ENCODE measurements at regions not wholly inside any gene's neighbourhood (a gene's known extent, or its start where the extent isn't known, plus 50 kb on each side); places are given as distances from the start of the nearest gene placed in this dataset.
A peak's percentile ranks its signal among the peaks of the same experiment; 100 is the strongest.

DNA sequence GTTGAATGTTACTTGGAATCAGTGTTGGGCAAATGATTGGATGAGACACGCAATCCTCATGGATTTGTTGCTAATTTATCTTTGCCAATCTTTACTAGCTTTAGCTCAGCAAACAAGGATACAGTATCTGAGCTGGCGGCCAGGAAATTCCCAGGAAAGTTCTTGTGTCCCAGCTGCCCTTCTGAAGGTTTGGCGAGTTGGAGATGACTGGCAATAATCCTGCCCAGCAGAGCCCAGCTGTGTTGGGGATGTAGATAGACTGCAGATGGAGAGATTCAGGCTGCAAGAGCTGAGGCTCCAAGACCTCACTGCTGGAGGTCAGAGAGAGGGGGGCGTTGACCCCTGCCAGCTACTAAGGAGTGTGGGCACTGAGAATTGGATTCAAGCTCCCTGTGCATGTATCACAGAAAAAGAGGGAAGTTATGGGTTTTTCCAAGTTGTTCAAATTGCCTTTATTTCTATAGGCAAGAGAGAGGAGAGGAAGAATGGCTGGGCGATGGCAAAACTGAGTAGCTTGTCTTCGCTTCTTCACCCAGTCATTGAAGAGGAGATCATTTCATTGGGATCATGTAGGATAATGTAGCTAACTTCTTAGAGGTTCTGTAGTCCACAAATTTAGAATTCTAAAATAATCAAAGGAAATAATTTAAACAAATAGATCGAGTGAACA, 506.8 kb upstream of the LRATD1 start:
- DNase-seq (ENCODE audit: low spot score) (no peak), FAIRE-seq (no peak)

DNA sequence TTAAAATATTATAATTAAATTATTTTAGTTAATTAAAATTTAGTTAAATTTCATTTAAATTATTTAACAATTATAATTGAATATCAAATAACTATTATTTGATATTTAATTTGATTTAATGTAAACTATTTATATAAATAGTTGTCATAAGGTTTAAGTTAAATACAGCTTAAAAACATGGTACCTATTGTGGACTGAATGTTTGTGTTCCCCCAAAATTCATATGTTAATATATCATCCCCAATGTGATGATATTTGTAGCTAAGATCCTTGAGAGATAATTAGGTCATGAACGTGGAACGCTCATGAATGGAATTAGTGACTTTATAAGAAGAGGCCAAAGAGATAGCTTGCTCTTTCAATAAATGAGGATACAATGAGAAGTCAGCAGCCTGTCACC, 505.7 kb upstream of the LRATD1 start:
- FAIRE-seq: no peak
- no peak for DNase-seq (ENCODE audit: low spot score)

DNA sequence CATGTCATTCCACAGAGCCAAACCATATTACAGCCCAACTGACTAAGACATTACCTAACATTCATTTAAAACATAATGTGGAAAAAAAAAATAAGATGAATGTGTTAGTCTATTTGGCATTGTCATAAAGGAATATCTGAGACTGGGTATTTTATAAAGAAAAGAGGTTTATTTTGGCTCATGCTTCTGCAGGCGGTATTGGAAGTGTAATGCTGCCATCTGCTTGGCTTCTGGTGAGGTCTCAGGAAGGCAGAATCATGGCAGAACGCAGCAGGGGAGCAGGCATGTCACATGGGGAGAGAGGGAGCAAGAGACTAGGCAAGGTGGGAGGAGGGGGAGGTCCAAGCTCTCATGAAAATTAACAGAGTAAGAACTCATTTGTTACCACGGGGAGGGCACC, 504.8 kb upstream of the LRATD1 start:
- FAIRE-seq: no peak
- no peak for DNase-seq (ENCODE audit: low spot score)

DNA sequence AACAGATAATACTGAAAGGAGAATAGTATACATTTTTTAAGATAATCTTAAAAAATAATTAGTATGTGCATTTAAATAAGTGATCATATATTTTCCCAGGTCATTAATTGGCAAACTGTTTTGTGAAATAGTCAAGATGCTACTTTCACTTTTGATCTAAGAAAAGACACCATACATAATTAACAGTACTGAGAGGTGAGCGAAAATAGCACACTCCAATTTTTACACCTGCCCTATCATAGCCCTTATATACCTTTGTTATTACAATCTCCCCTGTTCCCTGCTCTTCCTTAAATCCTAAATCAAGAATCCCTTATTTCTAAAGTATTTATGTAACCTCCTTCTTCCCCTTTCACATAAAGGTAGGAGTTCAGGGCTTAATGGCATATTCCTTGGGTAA, 500.1 kb upstream of the LRATD1 start:
- no peak for FAIRE-seq
- no peak for DNase-seq (ENCODE audit: low spot score)

DNA sequence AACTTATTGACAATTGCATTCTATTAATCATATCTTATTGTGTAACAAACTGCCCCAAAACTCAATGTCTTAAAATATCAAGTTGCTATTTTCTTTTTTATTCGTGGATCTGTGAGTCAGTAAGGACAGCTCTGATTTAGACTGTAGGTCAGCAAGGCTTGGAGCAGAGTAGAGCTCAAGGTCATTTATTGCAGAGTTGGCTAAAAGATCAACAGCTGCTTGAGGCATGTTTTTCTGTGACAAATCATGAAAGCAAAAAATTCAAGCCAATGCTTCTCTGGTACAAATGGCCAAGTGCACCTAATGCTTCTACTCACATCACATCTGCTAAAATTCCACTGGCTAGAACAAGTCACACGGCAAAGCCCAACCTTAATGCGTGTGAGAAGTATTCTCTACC, 497.7 kb upstream of the LRATD1 start:
- DNase-seq (ENCODE audit: low spot score) (no peak), FAIRE-seq (no peak)

DNA sequence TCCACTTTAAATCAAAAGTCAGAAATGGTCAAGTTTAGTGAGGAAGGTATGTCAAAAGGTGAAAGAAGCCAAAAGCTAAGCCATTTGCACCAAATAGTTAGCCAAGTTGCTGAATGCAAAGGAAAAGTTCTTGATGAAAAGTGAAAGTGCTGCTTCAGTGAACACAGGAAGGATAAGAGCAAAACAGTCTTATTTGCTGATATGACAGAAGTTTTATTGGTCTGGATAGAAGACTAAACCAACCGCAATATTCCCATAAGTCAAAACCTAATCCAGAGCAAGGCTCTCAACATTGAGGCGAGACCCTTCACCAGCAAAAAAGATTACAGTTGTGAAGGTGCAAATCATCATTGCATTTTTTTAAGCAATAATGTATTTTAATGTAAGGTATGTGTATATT, 496.5 kb upstream of the LRATD1 start:
- FAIRE-seq (no peak), DNase-seq (ENCODE audit: low spot score) (no peak)

DNA sequence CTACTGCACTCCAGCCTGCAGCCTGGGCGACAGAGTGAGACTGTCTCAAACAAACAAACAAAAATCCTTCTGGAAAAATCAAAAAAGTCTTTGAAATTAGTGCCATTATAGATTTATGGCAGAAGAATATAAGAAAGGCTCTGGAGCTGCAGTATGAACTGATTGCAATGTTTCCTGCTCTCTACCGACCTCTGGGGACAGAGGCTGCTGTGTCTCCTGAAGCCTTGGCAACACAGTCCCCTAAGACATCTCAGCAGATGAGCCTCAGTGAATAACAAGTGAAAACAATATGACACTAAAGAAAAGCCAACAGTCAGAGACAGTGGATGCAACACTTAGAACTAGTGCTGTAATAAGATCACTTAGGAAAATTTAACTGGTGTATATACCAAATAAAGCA, 494.9 kb upstream of the LRATD1 start:
- DNase-seq (ENCODE audit: low spot score) (no peak), FAIRE-seq (no peak)

DNA sequence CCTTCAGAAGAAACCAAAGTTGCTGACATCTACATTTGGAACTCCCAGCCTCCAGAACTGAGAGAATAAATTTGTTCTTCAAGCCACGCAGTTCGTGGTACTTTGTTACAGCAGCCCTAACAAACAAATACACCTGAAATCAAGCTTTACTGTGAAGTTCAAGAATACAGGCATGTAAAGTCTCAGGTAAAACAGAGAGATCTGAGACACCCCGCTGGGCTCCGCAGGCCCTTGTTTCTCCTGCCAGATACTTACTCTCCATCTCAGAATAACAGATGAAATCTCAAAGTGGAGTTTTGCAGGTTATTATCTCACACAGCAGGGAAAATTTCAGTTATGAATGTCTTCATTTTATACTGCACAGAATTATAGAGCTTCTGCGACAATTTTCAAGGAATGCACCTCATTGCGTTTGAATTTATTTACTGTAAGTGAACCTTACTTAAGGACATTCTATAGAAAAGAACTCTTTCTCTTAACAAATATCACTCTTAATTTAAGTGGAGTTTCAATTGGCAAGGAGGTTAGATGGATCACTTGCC, 492.4 kb upstream of the LRATD1 start:
- DNase-seq (ENCODE audit: low spot score): no peak
- no peak for FAIRE-seq

DNA sequence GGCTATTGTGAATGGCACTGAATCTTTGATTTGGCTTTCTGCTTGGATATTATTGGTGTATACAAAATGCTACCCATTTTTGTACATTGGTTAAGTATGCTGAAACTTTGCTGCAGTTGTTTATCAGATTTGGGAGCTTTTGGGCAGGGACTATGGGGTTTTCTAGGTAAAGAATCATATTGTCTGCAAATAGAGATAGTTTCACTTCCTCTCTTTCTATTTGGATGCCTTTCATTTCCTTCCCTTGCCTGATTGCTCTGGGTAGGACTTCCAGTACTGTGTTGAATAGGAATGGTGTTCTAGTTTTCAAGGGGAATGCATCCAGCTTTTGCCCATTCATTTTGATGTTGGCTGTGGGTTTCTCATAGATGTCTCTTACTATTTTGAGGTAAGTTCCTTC, 489.1 kb upstream of the LRATD1 start:
- FAIRE-seq: no peak
- DNase-seq (ENCODE audit: low spot score): no peak

DNA sequence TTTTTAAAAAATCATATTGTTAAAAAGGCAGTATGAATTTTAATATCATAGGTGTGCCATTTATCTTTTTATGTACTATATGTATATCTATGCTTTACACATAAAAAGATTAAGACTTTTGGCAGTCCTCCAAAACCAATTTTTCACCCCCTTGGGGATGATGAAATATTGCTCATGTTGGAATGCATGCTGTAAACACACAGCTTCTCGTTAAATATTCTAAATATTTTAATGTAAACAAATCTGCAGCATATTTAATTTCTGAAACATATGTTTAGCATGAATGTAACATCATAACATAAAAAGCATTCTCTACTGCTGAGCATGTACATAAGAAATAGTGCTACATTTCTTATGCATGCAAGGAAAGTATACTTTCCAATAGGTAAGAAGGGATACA, 484.3 kb upstream of the LRATD1 start:
- FAIRE-seq (no peak), DNase-seq (ENCODE audit: low spot score) (no peak)

DNA sequence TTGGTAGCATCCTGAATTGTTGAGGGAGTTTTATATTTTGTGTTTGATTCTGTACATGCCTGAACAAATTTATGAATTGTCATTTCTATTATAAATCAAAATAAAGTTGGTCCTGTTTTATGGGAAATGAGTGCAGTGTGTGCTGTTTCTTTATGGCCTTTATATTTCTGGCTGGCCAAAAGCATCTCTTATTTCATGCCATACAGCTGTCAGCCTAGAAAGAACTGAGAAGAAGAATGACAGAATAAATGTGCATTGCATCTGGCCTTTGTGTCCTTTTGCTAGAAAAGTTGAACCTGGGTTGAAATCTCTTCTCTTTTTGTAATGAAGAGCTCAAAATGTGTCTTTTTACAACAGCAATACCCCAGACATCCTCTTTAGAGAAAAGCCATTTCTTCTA, 474.7 kb upstream of the LRATD1 start:
- DNase-seq (ENCODE audit: low spot score): no peak
- no peak for FAIRE-seq

DNA sequence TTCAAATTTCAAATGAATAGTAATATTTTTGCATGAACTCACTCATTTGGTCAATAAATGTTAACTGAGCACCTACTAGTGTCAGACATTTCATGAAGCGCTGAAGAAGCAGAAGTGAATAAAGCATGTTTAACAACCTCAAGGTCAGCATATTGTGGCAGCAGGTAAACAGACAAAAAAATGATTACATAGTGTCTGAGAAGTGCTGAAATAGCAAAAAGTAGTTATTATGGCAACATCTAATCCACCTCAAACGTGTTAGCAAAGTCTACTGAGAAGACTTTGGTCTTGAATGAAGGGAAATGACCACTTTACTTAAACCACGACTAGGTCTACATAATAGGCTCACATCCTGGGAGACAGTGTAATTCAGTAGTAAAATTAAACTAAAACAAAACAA, 452.2 kb upstream of the LRATD1 start:
- FAIRE-seq (no peak), DNase-seq (ENCODE audit: low spot score) (no peak)

DNA sequence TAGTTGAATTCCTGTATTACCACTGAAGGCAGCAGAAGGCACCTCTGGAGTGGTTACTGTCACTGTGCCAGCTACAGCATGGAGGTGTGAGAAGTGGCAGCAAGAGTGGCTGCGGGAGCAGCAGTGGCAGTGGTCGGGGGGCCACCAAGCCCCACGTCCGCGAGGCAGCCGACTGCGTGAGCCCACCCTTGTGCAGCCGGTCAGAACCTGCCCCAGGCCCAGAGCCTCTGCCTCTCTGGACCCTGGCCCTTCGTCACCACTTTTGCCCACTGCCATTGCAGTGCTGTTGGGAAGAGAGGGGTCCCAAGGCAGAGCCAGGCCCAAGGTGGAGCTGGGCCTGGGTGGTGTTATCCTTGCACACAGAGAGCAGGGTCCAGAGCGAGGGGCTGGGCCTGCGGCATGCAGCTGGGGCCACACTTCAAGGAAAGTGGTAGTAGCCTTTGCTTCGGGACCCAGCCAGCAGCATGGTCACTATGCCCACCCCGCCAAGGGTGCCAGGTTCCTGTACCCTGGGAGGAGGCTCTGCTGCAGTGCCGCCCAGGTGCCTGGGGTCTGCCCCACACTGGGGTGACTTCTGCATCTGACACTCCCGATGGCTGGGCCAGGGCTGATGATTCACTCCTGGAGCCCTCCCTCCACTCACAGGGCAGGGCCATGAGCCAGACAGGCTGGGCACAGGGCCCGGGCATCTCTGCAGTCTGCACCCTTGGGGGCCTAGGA, 450.1 kb upstream of the LRATD1 start:
- FAIRE-seq: no peak
- no peak for DNase-seq (ENCODE audit: low spot score)

DNA sequence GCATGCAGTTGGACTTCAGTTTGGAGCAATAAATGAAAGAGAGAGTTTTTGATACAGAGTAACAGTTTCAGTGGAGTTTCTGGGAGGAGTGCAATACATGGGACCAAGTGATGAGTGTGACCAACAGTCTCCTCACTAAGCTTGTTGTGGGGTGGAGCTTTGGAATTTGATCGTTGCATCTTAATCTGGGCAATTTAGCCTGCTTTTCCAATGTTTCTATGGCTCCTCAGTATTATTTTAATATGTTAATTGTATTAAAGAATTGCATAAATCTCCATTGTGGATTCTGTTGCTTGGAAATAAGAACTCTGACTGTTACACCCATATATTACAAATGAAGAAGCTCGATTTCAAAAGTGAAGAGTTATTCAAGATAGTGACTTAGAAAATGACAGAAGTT, 446.6 kb upstream of the LRATD1 start:
- FAIRE-seq: no peak
- no peak for DNase-seq (ENCODE audit: low spot score)

DNA sequence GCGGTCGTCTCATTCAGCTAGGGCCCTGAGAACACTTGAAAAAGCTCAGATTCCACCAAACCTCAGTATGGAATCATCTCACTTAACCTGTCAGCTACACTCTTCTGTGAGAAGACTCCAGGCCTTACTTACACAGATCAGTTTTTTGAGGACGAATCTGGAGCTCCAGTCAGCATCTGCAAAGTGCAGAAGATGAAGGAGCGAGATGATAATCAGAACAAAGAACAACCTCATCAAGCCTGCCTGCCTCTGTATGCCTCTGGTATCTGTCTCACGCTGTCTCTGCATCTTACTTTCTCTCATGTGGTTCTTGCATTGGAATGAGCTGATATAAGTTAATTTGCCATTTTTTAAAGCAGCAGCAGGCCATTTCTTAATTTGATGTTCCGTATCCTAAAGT, 444.1 kb upstream of the LRATD1 start:
- FAIRE-seq: no peak

DNA sequence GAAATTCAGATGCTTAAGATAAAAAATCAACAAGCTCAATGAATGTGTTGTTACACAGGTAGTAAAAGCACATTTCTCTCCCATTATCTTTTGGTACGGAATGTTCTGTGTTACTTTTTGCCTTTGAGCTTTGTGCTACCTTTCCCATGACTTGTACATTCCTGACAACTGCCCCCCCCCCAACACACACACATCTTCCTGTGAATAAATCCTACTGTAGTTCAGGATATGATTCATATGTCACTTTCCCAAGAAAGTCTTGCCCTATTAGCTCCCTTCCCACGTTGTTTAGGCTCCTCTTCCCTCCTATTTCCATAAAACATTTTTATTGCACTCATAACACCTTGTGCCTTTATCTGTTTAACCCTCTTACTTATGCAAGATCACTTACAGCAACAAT, 442.6 kb upstream of the LRATD1 start:
- DNase-seq (ENCODE audit: low spot score) (peak; percentile 30), FAIRE-seq (peak; percentile 5)

More for the DNA sequence above, 444.1 kb upstream of the LRATD1 start:
- no peak for DNase-seq (ENCODE audit: low spot score)

DNA sequence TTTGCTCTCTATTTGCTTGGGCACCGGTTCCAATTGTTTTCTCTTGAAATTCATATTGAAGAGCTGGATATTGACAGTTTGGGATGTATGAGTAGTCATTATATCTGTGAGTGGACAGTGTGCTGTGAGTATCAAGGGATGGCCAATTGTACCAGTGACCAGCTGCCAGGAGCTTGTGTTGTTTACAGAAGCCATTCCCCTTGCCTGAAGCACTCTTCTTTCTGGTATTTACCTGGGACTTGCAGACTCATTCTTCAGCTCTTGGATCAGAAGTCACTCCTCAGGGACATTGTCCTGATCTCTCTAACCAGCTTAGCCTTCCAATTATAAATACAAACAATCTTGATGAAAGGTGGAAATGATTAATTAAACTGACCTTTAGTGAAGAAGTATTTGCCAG, 438.3 kb upstream of the LRATD1 start:
- no peak for DNase-seq (ENCODE audit: low spot score)
- FAIRE-seq: no peak

DNA sequence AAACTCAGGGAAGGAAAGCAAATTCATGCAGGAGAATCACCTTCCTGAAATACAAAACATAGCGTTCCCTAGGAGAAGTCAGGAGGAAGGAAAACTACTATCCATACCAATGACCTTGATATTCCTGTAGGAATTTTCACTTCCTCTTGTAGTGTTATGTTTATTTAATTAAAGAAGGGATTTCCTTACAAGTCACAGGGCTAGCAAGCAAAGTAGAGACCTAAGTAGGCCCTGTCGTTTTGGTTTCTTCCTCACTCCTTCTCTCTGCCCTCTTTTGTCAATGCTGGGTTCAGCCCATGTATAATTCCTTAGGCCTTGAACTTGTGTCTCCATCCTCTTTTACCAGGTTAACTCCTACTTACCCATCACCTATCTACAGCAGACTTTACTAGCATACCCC, 435.2 kb upstream of the LRATD1 start:
- FAIRE-seq (no peak), DNase-seq (ENCODE audit: low spot score) (no peak)

DNA sequence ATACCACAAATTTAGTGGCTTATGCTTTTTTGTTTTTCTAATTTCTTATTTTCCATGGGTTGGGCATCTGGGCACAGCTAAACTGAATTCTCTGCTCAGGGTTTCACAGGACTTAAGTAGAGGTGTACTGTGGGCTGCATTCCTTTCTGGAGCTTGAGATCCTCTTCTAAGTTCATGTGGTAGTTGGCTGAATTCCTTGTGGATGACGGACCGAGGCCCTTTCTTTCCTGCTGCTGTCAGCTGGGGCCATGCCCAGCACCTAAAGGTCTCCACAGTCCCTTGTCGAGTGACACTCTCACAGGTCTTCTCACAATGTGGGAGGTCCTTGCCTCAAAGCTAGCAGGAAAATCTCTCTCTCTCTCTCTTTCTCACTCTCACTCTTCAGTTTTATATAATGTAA, 433.5 kb upstream of the LRATD1 start:
- DNase-seq (ENCODE audit: low spot score) (peak; percentile 14), FAIRE-seq (no peak)

DNA sequence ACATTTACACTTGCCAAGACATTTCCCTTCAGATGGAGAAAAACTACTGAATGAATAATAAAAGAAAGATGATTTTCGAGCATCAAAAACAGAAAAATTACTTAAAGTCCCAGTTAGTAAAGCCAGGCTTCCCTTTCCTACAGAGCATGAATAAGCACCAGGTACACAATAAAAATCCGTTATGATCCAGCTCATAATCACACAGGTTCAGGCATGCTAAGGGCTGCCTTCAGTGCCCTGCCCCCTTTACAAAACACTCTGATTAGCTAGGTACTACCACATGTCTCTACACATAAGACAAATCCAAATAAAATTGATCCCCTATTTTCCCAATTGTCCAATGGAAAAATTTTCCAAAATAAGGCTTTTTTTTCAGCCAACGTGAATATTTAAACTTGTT, 413.2 kb upstream of the LRATD1 start:
- DNase-seq (ENCODE audit: low spot score): no peak
- FAIRE-seq: no peak

DNA sequence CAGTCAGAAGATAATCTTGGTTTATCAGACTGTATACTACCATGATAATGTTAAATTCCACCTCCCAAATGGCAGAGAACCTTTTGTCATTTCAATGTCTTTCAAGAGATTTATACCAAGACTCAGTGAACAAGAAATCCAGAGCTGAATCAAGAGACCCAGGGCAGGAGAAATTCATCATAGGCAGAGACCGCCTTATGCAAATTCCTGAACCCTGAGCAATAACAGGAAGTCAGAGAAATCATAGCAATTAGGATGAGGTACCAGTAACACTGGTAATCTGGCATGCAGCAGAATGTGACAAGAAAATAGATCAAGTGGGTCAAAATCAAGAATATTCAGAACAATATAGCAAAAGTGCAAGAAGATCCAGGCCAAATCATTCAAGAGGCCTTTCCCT, 412.4 kb upstream of the LRATD1 start:
- DNase-seq (ENCODE audit: low spot score): no peak
- FAIRE-seq: no peak

DNA sequence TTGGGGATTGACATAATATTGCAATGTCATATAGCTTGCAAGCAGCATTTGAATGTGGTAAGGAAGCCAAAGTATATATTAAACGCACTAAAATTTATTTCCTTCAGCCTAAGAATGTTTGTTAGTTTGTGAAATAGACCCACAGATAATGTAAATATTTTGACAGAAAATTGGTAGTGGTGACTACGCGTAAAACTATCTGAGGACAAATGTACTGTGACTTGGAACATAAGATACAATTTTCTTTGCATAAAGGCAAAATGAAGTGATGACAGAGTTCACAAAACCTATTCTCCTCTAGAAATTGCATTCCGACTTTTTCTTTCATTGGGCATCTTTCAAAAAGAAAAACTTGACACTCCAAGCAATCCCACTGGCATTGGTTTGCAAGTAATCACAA, 411.1 kb upstream of the LRATD1 start:
- DNase-seq (ENCODE audit: low spot score) (no peak), FAIRE-seq (no peak)

DNA sequence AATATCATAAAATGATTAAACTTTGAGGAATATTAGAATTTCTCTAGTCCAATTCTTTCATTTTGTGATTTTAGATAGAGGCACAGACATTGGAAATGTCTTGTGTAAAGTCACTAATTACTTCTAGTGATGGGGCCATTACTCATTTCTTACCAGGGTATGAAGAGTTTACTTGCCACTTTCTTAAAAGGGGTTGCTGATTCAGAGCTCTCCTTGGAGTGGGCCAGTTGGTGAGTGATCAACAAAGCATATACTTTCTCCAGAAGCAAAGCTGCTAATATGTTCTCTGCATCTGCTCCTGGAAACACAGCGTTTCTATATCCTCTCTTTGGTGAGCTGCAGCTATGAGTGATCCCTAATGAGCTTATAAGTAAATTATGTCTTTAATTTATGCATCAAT, 408.9 kb upstream of the LRATD1 start:
- no peak for DNase-seq (ENCODE audit: low spot score)
- no peak for FAIRE-seq

Data from urothelium cell line (cell line).